NB4 (cell line): ENCODE measurements at regions not wholly inside any gene's neighbourhood (a gene's known extent, or its start where the extent isn't known, plus 50 kb on each side); places are given as distances from the start of the nearest gene placed in this dataset.

Experiments used
- DNase-seq: peaks from one replicate; pipeline ENCODE4 v3.0.0; 2010; ENCODE audit warnings: low read depth
- H3K4me3 ChIP-seq: one replicate; pipeline ENCODE4 v1.5.1; 2011; ENCODE audit warnings: mild to moderate bottlenecking, low read depth, low read length, moderate library complexity
- MYC ChIP-seq: IDR thresholded peaks from 2 replicates; pipeline ENCODE4 v1.6.1; 2011; ENCODE audit warnings: low read depth, low read length
- POLR2A ChIP-seq: IDR thresholded peaks from 2 replicates; pipeline ENCODE4 v1.6.1; 2011; ENCODE audit warnings: mild to moderate bottlenecking; ENCODE audit not compliant: insufficient read length; ENCODE audit errors: extremely low read depth
- TF ChIP-seq, protein P1 (sequence below): IDR thresholded peaks from 2 replicates; pipeline ENCODE4 v1.6.1; 2011; ENCODE audit warnings: low read depth, low read length
- TF ChIP-seq, protein P2 (sequence below): IDR thresholded peaks from one replicate; pipeline ENCODE4 v1.5.1; 2012; ENCODE audit warnings: low read depth, low read length

DNA sequence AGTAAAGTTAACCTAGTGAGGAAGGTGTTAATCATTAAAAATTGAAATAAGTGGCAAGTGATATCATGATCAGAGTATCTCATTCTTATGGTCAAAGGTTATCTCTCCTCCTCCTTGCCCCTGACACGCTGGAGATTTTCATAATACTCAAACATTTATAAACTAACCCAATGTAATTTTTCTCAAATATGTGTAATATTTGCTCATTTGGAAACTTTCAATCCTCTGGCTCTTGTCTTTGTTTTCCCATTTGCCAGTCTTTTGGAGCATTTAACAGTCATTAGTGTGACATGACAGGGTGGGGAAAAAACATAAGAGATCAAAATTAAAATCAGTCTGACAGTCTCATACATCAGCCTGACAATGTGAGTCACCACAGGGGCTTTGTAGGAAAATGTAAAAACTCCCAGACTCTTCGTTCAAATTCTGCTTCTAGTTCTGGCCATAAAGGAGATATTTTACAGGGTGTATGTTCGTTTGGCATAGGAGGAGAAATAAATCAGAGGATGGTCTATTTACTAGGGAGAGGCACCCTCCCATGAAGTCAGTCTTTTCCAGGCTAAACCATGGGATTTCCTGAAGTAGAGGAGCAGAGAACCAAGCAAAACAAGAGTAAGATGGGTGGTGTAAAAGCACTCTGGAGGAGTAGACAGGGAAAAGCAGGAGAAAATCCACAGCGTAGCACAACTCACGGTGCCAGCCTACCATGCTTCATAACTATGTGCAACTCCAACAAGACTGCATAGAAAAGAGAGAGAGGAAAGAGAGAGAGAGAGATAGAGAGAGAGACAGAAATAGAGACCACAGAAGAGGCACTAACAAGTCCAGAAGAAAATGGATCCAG, 369.2 kb upstream of the PDE3A start:
- DNase-seq: no peak
- no peak for TF ChIP-seq POLR2A
- TF ChIP-seq, protein P1, sequence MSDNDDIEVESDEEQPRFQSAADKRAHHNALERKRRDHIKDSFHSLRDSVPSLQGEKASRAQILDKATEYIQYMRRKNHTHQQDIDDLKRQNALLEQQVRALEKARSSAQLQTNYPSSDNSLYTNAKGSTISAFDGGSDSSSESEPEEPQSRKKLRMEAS: no peak
- TF ChIP-seq, protein P2, sequence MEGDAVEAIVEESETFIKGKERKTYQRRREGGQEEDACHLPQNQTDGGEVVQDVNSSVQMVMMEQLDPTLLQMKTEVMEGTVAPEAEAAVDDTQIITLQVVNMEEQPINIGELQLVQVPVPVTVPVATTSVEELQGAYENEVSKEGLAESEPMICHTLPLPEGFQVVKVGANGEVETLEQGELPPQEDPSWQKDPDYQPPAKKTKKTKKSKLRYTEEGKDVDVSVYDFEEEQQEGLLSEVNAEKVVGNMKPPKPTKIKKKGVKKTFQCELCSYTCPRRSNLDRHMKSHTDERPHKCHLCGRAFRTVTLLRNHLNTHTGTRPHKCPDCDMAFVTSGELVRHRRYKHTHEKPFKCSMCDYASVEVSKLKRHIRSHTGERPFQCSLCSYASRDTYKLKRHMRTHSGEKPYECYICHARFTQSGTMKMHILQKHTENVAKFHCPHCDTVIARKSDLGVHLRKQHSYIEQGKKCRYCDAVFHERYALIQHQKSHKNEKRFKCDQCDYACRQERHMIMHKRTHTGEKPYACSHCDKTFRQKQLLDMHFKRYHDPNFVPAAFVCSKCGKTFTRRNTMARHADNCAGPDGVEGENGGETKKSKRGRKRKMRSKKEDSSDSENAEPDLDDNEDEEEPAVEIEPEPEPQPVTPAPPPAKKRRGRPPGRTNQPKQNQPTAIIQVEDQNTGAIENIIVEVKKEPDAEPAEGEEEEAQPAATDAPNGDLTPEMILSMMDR: no peak
- H3K4me3 ChIP-seq: no peak overlapping the region

DNA sequence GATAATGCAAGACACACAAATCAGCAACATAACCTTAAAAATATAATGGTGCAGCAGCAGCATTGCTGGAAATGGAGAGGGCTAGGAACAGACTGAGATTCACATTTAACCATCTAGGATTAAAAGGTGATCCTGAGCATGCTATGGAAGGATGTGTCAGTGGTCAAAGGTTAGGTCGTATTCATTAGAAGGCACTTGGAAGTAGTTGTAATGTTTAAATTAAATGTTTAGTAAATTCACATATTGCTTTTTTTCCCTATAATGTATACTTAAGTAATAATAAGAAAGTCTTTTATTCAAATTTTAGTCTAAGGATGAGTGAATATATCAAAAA, 368.6 kb upstream of the PDE3A start:
- H3K4me3 ChIP-seq: no peak overlapping the region
- TF ChIP-seq, protein P2: no peak
- no peak for DNase-seq

DNA sequence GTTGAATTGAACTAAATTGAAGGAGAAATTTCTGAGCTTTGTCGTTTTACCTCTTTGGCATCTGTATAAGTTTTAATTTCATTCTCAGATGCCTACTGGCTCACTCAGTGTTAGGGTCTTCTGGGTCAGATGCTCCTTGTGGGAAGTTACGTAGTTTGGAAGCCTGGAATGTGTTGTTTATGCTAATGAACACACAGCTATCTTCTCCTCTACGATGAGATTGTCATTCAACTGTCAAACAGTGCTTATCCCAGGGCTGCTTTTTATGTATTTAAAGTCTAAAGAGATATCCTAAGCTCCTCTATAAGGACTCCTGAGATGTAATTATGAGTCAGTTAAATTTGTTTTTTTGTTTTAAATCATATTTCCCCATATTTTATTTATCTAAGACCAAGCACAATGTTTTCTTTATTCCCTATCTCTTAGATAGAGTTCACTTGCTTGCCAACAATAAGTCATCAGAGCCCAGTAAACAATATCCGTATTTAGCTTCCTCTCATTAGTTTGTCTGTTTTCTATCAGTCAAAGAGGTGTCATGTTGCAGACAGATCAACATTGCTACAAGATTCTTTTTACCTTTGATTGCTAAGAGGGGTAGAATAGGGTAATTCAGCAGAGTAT, 368.0 kb upstream of the PDE3A start:
- no peak overlapping the region for H3K4me3 ChIP-seq
- DNase-seq: no peak
- TF ChIP-seq POLR2A (no peak), MYC (no peak)
- TF ChIP-seq, protein P2: no peak
- TF ChIP-seq, protein P1: no peak

DNA sequence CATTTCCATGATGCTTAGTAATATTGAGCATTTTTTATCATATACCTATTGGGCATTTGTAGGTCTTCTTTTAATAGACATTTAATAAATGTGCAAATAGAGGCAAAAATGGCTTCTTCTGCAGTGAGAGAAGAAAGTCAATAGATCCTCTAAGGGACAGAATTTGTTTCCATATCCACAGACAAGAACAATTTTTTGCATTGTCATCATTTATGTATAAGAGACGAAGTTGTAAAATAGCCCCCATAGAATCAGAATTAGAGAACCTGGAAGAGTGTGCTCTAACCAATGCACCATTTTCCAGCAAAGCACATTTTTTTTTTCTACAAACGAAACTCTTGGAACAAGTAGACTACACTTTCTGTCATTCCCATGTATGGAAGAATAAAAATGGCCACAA, 365.1 kb upstream of the PDE3A start:
- no peak for TF ChIP-seq POLR2A
- TF ChIP-seq MYC: no peak
- TF ChIP-seq, protein P2: no peak
- TF ChIP-seq, protein P1: no peak
- no peak for DNase-seq
- H3K4me3 ChIP-seq: no peak overlapping the region

DNA sequence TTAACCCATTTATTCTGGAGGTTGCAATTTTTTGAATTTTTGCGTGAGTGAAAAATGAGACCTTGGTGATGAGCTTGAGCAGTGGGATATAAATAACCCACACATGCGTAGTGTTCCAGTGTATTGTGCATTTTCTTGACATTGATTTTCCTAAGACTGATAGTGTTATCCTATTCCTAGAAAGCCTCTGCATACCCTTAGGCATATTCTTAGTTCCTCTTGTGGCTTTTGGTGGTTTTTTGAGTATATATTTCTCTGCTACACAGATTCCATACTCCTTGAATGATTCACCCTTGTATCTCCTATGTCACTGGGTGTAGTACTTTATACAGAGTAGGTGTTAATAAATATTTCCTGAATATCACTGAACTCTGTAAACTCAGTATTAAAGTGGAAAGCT, 363.4 kb upstream of the PDE3A start:
- DNase-seq: no peak
- TF ChIP-seq, protein P1: no peak
- TF ChIP-seq POLR2A (no peak), MYC (no peak)
- TF ChIP-seq, protein P2: no peak

More for the DNA sequence above, 363.4 kb upstream of the PDE3A start:
- H3K4me3 ChIP-seq: no peak overlapping the region
